Trophoblast cell (in vitro differentiated cells and primary cell): ENCODE measurements at regions not wholly inside any gene's neighbourhood (a gene's known extent, or its start where the extent isn't known, plus 50 kb on each side); places are given as distances from the start of the nearest gene placed in this dataset.

Experiments
- DNase-seq, 2 donors: peaks; one replicate each; pipeline ENCODE4 v3.0.0-alpha.2; 2016
- H2AFZ ChIP-seq: 2 replicates; pipeline ENCODE4 v1.6.1; 2013; ENCODE audit warnings: low read length, moderate library complexity, mild to moderate bottlenecking; ENCODE audit not compliant: insufficient read depth, poor library complexity
- H2AK5ac ChIP-seq: 2 replicates; pipeline ENCODE4 v1.6.1; 2013; ENCODE audit warnings: mild to moderate bottlenecking, low read length
- H2BK120ac ChIP-seq: 2 replicates; pipeline ENCODE4 v1.6.1; 2013; ENCODE audit warnings: low read length, mild to moderate bottlenecking, moderate library complexity; ENCODE audit not compliant: insufficient read depth, poor library complexity
- H2BK12ac ChIP-seq: 2 replicates; pipeline ENCODE4 v1.6.1; 2013; ENCODE audit warnings: mild to moderate bottlenecking, low read length, moderate library complexity
- H2BK5ac ChIP-seq: 2 replicates; pipeline ENCODE4 v1.6.1; 2013; ENCODE audit warnings: low read length, low read depth, moderate library complexity, mild to moderate bottlenecking; ENCODE audit not compliant: poor library complexity
- H3K14ac ChIP-seq: 2 replicates; pipeline ENCODE4 v1.6.1; 2013; ENCODE audit warnings: mild to moderate bottlenecking, low read length
- H3K18ac ChIP-seq: 2 replicates; pipeline ENCODE4 v1.6.1; 2013; ENCODE audit warnings: mild to moderate bottlenecking, low read length
- H3K23ac ChIP-seq: 2 replicates; pipeline ENCODE4 v1.6.1; 2013; ENCODE audit warnings: low read length
- H3K27ac ChIP-seq: 2 replicates; pipeline ENCODE4 v1.5.1; 2013; ENCODE audit warnings: low read depth, mild to moderate bottlenecking, inconsistent platforms, low read length, moderate library complexity
- H3K27me3 ChIP-seq: 2 replicates; pipeline ENCODE4 v1.6.1; 2013; ENCODE audit warnings: inconsistent platforms, mild to moderate bottlenecking, low read length, moderate library complexity; ENCODE audit not compliant: insufficient read depth
- H3K36me3 ChIP-seq, 2 experiments: 1 replicate in 1 of 2; 2 replicates in 1 of 2; pipeline ENCODE4 v1.6.1; 2013; ENCODE audit warnings: low read length in 2 of 2, mild to moderate bottlenecking in 2 of 2, moderate library complexity in 1 of 2; ENCODE audit not compliant: insufficient read depth in 2 of 2, control insufficient read depth in 1 of 2
- H3K4ac ChIP-seq: 2 replicates; pipeline ENCODE4 v1.6.1; 2013; ENCODE audit warnings: low read depth, mild to moderate bottlenecking, low read length, moderate library complexity
- H3K4me1 ChIP-seq, 2 experiments: 1 replicate in 1 of 2; 2 replicates in 1 of 2; pipeline ENCODE4 v1.6.1; 2013; ENCODE audit warnings: low read length in 2 of 2, mild to moderate bottlenecking in 2 of 2, moderate library complexity in 1 of 2; ENCODE audit not compliant: insufficient read depth in 2 of 2, control insufficient read depth in 1 of 2
- H3K4me2 ChIP-seq: 2 replicates; pipeline ENCODE4 v1.6.1; 2013; ENCODE audit warnings: inconsistent platforms, mild to moderate bottlenecking, low read length, moderate library complexity
- H3K4me3 ChIP-seq: 2 replicates; pipeline ENCODE4 v1.5.1; 2013; ENCODE audit warnings: mild to moderate bottlenecking, low read depth, low read length, inconsistent platforms
- H3K79me1 ChIP-seq: one replicate; pipeline ENCODE4 v1.6.1; 2013; ENCODE audit warnings: low read length
- H3K79me2 ChIP-seq: 2 replicates; pipeline ENCODE4 v1.6.1; 2013; ENCODE audit warnings: low read length, mild to moderate bottlenecking; ENCODE audit not compliant: control insufficient read depth, insufficient read depth, poor library complexity
- H3K9ac ChIP-seq: 2 replicates; pipeline ENCODE4 v1.6.1; 2013; ENCODE audit warnings: mild to moderate bottlenecking, low read length
- H3K9me3 ChIP-seq: 2 replicates; pipeline ENCODE4 v1.6.1; 2013; ENCODE audit warnings: low read depth, mild to moderate bottlenecking, control low read depth, inconsistent platforms, low read length; ENCODE audit not compliant: insufficient read depth
- H4K12ac ChIP-seq: 2 replicates; pipeline ENCODE4 v1.6.1; 2013; ENCODE audit warnings: low read depth, mild to moderate bottlenecking, low read length, moderate library complexity
- H4K8ac ChIP-seq: 2 replicates; pipeline ENCODE4 v1.6.1; 2013; ENCODE audit warnings: low read depth, mild to moderate bottlenecking, low read length, moderate library complexity
- H4K91ac ChIP-seq: one replicate; pipeline ENCODE4 v1.6.1; 2013; ENCODE audit warnings: low read depth, mild to moderate bottlenecking, low read length, moderate library complexity
- WGBS: extraction: QIAGEN DNeasy Blood & Tissue Kit; methylation state at CpG from one replicate; pipeline ENCODE4 v1.1.7; 2013; ENCODE audit warnings: missing lambda C conversion rate; ENCODE audit not compliant: insufficient read length, insufficient coverage; ENCODE audit errors: extremely low coverage; 5-methylcytosine and 5-hydroxymethylcytosine counted together

DNA sequence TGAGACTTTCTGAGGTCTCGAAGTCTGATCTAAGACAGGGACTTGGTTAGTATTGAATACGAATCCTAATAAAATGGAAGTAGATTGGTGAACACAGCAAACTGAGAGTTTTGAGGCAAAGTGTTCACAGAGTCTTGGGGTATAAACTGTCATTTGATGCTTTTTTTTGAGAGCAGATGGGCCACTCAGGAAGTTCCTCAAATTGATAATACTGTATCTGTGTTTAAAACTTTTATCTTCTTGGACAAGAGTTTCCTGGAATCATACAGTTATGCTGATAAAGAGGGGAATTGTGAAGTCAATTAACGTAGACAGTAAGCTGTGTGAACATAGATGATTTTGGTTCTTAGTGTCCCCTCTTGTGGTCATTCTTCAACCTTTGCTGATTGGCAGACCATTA lies 80.0 kb upstream of the CLPB start:
- Histone ChIP-seq H3K79me1 (no peaks in the 10 kb centered on the region), H3K27ac (no peak overlapping the region), H2BK5ac (no peak overlapping the region), H3K18ac (no peak overlapping the region), H4K91ac (no peak overlapping the region), H3K14ac (no peak overlapping the region), H3K9ac (no peak overlapping the region), H3K4me3 (no peak overlapping the region), H3K36me3 (no peaks in the 10 kb centered on the region), H2BK120ac (no peak overlapping the region), H3K9me3 (peaks cover 12% of the 10 kb centered on the region), H3K79me2 (no peaks in the 10 kb centered on the region), H3K4ac (no peak overlapping the region), H2AK5ac (no peak overlapping the region), H3K23ac (no peak overlapping the region), H3K27me3 (no peaks in the 10 kb centered on the region), H3K4me1 (no peaks in the 10 kb centered on the region), H2AFZ (no peak overlapping the region), H4K12ac (no peak overlapping the region), H3K4me2 (no peak overlapping the region), H2BK12ac (no peak overlapping the region), H4K8ac (no peak overlapping the region)
- no CpG with 5 or more reads among the region's 3 CpGs for WGBS
- no peak for DNase-seq

DNA sequence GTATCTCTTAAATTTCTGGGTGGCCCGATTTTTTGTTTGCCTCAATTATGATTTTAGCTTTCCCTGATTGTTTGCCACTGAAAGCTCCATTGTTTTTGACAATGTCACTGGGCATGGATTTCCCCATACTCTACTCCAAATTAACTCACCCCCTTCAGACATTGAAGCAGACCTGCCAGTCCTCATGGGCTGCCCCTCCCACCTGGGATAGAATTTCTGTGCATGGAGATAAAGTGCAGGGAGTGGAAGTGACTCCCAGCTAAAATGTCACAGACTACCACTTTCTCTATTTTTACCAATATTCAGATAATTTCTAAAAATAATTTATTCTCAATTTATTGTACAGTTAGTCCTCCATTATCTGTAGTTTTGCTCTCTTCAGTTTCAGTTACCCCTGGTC lies 79.1 kb upstream of the CLPB start:
- no peak overlapping the region for H4K12ac ChIP-seq
- H3K4ac ChIP-seq: no peak overlapping the region
- H3K79me2 ChIP-seq: no peaks in the 10 kb centered on the region
- H3K79me1 ChIP-seq: no peaks in the 10 kb centered on the region
- no peak overlapping the region for H2BK120ac ChIP-seq
- H2AK5ac ChIP-seq: no peak overlapping the region
- peaks cover 12% of the 10 kb centered on the region for H3K9me3 ChIP-seq
- H2AFZ ChIP-seq: no peak overlapping the region
- H2BK5ac ChIP-seq: no peak overlapping the region
- no peaks in the 10 kb centered on the region for H3K4me1 ChIP-seq
- H3K23ac ChIP-seq: no peak overlapping the region
- no peaks in the 10 kb centered on the region for H3K27me3 ChIP-seq
- H2BK12ac ChIP-seq: no peak overlapping the region
- H3K4me2 ChIP-seq: no peak overlapping the region
- no peak overlapping the region for H3K4me3 ChIP-seq
- no peak overlapping the region for H3K14ac ChIP-seq
- no peaks in the 10 kb centered on the region for H3K36me3 ChIP-seq
- H4K8ac ChIP-seq: no peak overlapping the region
- no peak overlapping the region for H3K18ac ChIP-seq
- no peak for DNase-seq
- no peak overlapping the region for H3K27ac ChIP-seq
- no CpG with 5 or more reads among the region's 1 CpG for WGBS
- no peak overlapping the region for H3K9ac ChIP-seq
- no peak overlapping the region for H4K91ac ChIP-seq

DNA sequence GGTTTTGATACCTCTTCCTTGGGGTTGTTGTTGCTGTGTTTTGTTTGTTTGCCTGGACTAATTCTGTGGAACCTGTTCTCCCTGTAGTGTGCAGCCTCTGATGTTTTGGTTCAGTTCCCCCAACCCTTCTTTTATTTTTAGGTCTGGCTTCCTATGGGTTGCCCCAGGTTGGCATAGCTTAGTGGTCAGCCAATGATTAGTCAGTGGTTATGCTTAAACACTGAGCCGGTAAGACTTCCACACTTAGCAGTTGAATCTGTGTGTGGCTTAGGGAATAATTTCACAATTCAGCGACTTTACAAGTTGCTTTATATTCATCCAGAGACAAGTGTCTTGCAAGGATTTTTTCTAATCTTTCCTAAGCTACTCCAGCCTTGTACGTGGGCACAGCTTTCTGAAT lies 78.6 kb upstream of the CLPB start:
- no peak overlapping the region for H2BK120ac ChIP-seq
- H3K9me3 ChIP-seq: peaks cover 12% of the 10 kb centered on the region
- H3K36me3 ChIP-seq: no peaks in the 10 kb centered on the region
- no peak overlapping the region for H2AFZ ChIP-seq
- H3K23ac ChIP-seq: no peak overlapping the region
- H3K79me1 ChIP-seq: no peaks in the 10 kb centered on the region
- no peak overlapping the region for H4K8ac ChIP-seq
- H3K9ac ChIP-seq: no peak overlapping the region
- no peaks in the 10 kb centered on the region for H3K27me3 ChIP-seq
- no CpG with 5 or more reads among the region's 3 CpGs for WGBS
- H3K4me3 ChIP-seq: no peak overlapping the region
- H3K14ac ChIP-seq: no peak overlapping the region
- no peak overlapping the region for H4K91ac ChIP-seq
- no peaks in the 10 kb centered on the region for H3K79me2 ChIP-seq
- no peak overlapping the region for H2AK5ac ChIP-seq
- no peak overlapping the region for H3K27ac ChIP-seq
- no peak overlapping the region for H2BK12ac ChIP-seq
- H3K4me1 ChIP-seq: no peaks in the 10 kb centered on the region
- no peak overlapping the region for H3K18ac ChIP-seq
- DNase-seq: no peak
- H3K4ac ChIP-seq: no peak overlapping the region
- no peak overlapping the region for H2BK5ac ChIP-seq
- no peak overlapping the region for H3K4me2 ChIP-seq
- H4K12ac ChIP-seq: no peak overlapping the region

DNA sequence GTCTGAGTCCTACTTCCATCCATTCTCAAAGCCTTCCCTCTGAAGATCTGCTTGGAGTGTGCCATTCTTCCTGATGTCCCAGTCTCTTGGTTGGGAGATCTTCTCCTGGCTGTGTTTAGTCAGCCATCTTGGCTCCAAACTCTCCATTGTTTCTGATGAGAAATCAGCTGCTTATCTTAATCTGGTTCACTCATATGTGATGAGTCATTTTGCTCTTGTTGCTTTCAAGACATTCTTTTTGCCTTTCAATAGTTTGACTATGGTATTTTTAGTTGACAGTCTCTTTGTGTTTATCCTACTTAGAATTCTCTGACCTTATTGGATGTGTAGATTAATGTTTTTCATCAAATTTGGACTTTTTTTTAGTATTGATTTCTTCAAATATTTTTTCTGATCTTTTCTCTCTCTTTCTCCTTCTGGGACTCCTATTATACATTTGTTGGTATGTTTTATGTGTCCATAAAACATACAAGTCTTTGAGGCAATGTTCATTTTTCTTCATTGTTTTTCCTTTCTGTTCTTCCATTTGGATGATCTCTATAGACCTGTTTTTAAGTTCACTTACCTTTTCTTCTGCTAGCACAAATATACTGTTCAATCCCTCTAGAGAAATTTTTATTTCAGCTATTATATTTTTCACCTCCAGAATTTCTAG lies 77.2 kb upstream of the CLPB start:
- no peaks in the 10 kb centered on the region for H3K36me3 ChIP-seq
- H2AK5ac ChIP-seq: no peak overlapping the region
- no peak overlapping the region for H3K4ac ChIP-seq
- no peak overlapping the region for H3K4me2 ChIP-seq
- no peak overlapping the region for H3K9ac ChIP-seq
- no peak overlapping the region for H3K4me3 ChIP-seq
- H3K27ac ChIP-seq: no peak overlapping the region
- H4K12ac ChIP-seq: no peak overlapping the region
- H2AFZ ChIP-seq: no peak overlapping the region
- no peak overlapping the region for H2BK12ac ChIP-seq
- H2BK5ac ChIP-seq: no peak overlapping the region
- peak in 1 of 2 donors; percentile 37 for DNase-seq
- no peaks in the 10 kb centered on the region for H3K79me1 ChIP-seq
- no peak overlapping the region for H4K8ac ChIP-seq
- no peak overlapping the region for H3K18ac ChIP-seq
- no peak overlapping the region for H4K91ac ChIP-seq
- H3K79me2 ChIP-seq: no peaks in the 10 kb centered on the region
- H3K27me3 ChIP-seq: no peaks in the 10 kb centered on the region
- H3K23ac ChIP-seq: no peak overlapping the region
- peaks cover 17% of the 10 kb centered on the region for H3K9me3 ChIP-seq
- H3K4me1 ChIP-seq: no peaks in the 10 kb centered on the region
- no peak overlapping the region for H3K14ac ChIP-seq
- H2BK120ac ChIP-seq: no peak overlapping the region
